Left ventricle myocardium superior (tissue), 1 donor: ENCODE measurements at regions not wholly inside any gene's neighbourhood (a gene's known extent, or its start where the extent isn't known, plus 50 kb on each side); places are given as distances from the start of the nearest gene placed in this dataset.

Source experiments
- ATAC-seq: fragments of 200-7000 bp; cut with Tn5 transposase; one replicate; pipeline ENCODE4 v1.9.1; 2020; ENCODE audit warnings: mild to moderate bottlenecking, moderate library complexity
- DNase-seq: peaks from one replicate; pipeline ENCODE4 v3.0.0-alpha.2; 2020
- intact Hi-C: fragments of 100-400 bp; cut with micrococcal nuclease; formaldehyde crosslinking; loops from one replicate; pipeline ENCODE4 v1.11.0; 2022
- donor health status: DM: no; HTN: yes; CAD: no; lungs with severe emphysema.

DNA sequence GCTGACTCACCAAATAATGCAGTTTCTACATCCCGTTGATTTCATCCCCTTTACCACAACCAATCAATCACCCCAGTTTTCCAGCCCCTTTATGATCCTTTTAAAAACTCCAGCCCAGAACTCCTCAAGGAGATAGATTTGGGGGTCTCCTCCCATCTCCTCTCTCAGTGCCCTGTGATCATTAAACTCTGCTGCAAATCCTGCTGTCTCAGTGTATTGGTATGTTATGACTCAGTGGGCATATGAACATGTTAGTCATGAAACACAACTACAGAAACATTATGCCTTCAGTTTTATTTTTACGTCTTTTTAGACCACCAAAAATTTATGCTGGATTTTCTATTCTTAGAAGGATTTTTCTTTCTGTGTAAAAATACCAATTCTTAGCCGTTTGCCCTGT, 213.7 kb downstream of the DIPK2A start:
- no peak for DNase-seq

DNA sequence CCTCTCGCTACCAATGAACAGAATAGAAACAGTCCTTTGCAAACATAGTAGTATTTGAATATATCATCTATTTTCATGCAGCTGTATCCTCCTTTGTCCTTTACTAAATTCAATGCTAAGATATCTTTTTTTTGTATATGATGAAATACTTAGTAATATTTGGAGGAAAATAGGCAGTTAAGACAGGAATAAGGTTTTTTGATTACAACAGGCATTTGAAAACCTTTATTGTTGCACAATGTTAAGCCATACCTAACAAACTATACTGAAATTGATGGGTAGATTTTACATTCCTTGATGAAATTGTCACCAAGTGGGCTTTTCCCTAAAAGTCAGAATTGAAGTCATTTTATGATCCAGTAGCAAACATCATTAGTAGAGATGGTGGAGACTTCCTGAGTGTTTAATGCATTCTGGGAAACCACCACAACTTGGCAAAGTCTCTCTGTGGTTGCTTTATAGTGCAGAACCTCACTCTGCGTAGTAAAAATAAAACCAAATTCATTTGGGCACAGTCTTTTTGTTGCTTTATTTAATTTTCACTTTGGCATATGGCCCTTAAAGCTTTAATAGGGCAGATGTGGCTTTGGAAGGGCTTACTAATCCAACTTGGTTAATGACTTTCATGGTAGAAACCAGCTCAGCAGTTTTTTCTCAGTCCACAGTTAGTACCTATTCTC, 216.0 kb downstream of the DIPK2A start:
- intact Hi-C loops: no loop called here
- no peak for DNase-seq
- no peak for ATAC-seq

More for the DNA sequence above, 213.7 kb downstream of the DIPK2A start:
- ATAC-seq: no peak
- intact Hi-C loops: no loop called here

DNA sequence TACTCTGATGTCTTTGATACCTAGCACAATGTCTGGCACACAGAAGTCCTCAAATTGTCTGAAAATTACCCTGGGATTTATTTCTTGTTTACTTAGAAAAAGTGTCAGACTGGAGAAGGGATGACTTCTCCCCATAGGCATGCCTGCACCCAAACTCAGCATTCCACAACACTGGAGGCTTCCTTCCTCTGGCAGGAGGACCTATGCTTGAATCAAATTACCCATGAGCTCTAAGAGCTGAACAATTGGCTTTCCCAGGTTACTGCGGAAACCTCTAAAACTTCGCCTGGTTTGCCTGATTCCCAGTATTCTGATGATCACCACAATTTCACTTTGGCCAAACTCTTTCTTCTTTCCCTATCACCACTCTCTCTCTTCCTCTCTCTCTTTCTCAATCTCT, 217.4 kb downstream of the DIPK2A start:
- no peak for DNase-seq
- ATAC-seq: no peak
- intact Hi-C loops: no loop called here

DNA sequence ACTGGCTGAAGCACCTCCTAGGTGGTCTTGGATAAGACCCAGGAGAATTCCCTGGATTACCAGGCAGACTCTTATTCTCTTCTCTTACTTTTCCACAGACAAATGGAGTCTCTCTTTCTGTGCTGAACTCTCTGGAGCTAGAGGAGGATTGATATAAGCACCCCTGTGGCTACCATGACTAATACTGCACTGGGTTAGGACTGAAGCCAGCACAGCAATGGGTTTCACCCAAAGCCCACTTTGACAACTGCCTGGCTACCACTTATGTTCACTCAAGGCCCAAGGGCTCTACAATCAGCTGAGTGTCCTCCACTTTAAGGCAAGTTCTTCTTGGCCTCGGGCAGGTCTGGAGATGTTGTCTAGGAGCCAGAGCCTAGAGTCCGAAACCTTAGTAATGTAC, 225.5 kb downstream of the DIPK2A start:
- ATAC-seq (no peak), DNase-seq (no peak)
- intact Hi-C loops: no loop called here

DNA sequence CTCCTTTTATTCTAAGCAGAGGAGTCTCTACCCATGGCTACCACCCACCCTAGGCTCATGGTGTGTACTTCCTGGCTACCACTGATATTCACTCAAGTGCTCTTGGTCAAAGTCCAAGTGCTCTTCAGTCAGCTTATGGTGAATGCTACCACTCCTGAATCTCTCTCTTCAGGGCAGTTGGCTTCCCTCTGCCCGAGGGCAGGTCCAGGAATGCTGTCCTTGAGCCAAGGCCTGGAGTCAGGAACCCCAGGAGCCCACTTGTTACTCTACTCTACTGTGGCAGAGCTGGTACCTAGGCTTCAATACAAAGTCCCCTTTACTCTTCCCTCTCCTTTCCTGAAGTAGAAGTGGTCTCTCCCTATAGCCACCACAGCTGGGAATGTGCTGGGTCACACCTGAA, 226.0 kb downstream of the DIPK2A start:
- no peak for DNase-seq
- intact Hi-C loops: no loop called here
- ATAC-seq: no peak

DNA sequence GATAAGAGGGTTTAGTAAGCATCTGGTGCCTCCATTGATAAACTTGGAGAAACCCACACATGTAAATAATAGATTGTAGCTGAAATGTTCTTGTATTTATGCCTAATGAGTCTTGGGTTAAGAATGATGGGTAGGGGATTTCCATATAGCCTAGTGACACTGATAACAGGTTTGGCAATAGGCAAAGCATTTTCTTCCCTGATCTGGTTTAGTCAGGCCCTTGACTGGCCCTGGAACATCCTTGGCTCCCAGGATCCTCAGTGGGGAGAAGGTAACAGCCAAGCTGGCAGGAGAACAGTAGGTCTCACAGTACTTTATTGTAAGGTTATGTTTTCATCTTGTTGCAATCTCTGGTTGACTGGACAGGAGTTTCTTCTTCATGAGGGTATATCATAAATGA, 228.4 kb downstream of the DIPK2A start:
- intact Hi-C loops: no loop called here
- DNase-seq (no peak), ATAC-seq (no peak)

DNA sequence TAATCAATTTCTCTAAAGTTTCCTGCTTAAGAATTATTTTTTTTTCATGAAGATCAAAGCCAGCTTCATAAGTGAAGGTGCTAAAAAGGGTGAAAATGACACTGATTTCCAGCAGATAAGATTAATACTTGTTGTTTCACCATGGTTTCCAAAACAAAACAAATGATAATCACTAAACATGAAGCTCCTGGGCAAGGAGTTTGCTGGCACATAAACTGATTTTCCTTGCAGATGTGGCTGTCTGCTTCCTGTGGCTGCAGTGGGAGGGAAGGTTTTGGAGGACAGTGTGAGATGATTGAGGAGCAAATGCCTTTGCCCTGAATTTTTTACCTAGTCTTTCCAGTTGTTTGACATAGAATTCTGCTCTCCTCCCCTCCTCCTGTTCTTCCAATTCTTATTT, 228.8 kb downstream of the DIPK2A start:
- DNase-seq: no peak
- intact Hi-C loops: no loop called here
- ATAC-seq: no peak

DNA sequence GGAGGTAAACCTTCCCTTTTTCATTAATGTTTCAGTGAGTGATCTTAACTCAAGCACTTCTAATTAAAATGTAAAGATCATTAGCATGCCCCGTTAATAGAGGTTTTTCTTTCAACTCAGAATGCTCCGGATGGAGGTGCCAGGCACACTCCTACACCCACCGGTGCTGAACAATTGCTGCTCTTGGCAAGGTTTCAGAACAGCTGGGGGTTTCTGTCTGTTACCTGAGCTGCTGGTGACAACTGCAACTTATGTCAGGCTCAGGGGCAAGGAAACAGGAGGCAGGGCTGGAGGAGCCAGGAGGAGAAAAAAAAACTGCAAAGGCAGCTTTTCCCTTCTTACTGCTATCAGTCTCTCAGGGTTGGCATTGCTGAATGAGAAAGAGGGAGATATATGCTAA, 250.1 kb downstream of the DIPK2A start:
- no peak for DNase-seq
- no peak for ATAC-seq
- intact Hi-C loops: no loop called here

DNA sequence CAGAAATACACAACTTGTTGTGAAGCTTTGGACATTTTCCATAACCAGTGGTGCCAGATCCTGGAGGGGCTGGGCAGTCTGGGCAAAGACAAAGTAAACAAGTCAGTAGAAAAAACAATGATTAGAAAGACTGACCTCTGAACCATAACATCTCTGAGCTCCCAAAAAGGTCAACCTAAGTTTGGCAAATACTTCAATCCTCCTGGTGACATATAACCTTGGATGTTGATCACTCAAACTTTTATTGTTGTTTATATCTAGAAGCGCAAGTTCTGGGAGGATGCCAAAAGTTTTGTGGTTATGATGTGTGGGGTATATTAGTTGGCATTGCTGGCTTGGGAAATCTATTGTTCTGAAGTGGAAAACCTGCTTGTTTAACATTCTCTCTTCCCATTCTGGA, 257.7 kb downstream of the DIPK2A start:
- intact Hi-C loops: no loop called here
- DNase-seq (no peak), ATAC-seq (no peak)

DNA sequence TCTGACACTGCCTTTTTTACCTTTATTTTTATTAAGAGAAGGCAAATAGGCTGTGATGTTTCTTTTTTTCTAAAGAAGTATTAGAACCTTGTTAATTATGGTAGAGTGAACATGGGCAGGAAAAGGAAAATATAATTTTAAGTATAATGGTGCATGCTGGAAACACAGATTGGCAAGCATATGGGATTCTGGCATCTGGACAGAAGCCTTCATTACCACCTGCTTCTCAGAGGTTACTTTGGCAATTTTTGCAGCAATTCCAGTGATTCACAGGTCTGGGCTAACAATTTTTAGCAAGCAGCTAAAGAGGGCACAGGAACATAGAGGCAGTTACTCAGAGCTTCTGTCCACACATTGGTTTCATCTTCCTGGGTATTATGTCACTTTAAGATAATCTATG, 258.3 kb downstream of the DIPK2A start:
- ATAC-seq: no peak
- DNase-seq: no peak
- intact Hi-C loops: no loop called here

DNA sequence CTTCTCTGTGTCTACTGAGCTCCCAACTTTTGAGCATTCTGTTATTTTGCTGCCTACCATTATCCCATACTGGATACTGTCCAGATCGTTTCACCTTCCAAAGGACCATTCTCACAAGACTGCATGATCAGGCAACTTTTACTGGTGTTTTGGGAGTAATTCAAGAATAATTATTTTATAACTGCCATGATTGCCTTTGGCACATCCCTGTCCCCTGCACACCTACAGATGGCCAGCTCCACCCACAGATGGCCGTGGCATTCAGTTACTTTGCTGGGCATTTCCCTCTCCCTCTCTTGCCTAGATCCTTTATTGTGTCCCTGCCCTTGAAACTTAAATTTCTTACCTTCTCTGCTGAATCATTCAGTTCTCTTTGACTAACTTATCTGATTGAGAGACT, 263.9 kb downstream of the DIPK2A start:
- no peak for DNase-seq
- intact Hi-C loops: no loop called here
- ATAC-seq: no peak

DNA sequence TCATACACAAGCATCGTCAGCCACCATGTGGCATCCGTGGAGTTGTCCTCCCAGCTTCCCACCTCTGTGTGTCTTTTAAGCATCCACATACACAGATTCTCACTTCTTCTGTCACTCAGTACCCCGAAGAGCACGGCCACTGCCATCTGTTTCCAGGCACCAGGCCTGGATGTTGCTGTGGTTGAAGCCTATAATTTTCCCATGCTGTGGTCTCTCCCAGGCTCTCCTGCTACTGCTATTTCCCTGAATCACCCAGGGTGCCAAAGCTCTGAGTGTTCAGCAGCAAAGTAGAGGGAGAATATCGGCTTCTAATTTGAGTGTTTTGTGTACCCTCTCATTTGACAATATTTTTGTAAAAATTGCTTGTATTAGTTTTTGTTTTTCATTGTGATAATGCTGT, 265.7 kb downstream of the DIPK2A start:
- intact Hi-C loops: no loop called here
- ATAC-seq (no peak), DNase-seq (no peak)

DNA sequence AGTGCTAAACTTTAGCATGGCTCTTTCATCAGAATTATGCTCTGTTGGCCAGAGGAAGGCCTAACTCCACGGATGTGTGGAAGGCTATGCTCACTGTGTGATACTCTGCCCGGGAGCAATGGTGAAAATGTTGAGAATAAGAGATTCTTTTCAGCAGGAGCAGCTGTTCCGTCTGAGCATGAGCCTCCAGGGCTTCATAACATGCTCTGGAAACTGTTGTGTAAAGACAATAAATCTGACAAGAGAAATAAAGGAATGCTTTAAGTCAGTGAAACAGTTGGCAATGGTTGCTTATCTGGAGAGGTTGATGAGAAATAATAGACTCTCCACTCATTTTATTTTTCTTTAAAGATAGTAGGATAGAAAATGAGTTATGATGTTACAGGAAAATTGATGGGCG, 269.8 kb downstream of the DIPK2A start:
- ATAC-seq: peak; percentile 60
- DNase-seq: no peak
- intact Hi-C loops: no loop called here

DNA sequence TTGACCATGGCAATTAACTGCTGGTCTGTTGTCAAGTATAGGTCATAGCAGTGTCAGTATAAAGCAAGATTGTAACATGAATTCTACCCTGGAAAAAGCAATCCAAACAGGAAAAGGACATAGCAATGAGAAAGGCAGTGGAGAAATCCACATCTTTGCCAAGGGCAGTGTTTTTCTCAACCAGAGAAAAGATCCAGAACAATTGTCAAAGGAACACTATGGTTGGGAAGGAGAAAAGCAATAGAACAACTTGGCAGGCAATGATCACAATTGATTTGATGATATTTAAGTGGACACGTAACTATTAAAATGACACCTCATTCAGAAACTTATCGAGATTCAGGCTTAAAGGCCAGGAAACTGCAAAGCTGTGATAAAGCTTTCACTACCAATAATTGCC, 271.1 kb downstream of the DIPK2A start:
- no peak for ATAC-seq
- intact Hi-C loops: no loop called here
- DNase-seq: no peak

DNA sequence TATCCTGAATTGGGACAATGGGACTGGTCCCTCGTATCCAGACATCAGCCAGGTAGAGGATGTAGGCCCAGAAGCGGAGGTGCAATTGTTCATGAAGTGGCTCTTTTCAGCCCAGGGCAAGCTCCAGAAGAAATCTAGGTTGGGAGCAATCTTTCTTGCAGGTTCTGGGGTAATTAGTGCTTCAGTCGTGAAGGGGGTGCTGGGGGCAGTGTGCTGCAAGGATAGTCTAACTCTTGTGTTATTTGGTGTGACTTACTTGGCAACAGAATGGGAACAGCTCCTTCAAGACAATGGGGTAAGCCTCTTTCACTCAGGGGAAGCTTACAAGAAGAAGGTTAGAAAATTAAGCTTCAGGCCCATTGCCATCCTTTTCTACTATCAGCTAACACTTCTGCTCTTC, 273.0 kb downstream of the DIPK2A start:
- DNase-seq: no peak
- intact Hi-C loops: no loop called here
- ATAC-seq: no peak

DNA sequence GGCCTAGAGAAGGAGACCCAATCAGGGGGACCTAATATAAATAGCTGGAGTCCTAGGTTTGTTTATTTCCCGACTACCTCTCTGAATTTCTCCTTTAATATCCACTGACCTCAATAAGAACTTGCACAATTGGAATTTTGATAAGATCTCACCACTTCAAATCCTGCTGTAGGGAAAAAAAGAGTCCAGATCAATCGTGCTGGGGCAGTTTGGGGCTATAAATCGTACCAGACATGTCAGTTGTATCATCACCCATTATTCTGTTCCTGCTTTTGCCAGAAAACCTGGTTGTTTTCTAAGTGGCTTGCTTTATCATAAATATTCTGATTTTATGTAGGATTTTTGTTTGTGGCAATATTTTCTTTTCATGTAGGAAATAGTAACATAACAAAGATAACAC, 281.3 kb downstream of the DIPK2A start:
- no peak for DNase-seq
- ATAC-seq: no peak
- intact Hi-C loops: no loop called here

DNA sequence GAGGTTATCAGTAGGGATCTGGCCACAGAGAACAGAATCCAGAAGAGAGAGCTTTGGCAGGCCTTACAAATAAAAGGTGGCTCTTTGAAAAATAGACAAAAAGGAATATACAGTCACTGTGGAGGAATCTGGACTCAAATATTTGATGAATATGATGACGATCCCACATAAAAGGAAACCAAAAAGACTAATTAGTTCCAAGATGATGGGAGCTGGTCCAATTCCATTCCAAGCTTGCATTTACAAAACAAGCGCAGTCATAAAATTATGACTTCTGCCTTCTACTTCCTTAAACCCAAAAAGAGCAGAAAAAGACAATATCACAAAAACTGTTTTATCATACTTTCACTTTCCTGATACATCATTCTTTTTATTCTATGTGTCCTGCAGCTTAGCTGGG, 285.8 kb downstream of the DIPK2A start:
- DNase-seq (no peak), ATAC-seq (no peak)
- intact Hi-C loops: no loop called here

DNA sequence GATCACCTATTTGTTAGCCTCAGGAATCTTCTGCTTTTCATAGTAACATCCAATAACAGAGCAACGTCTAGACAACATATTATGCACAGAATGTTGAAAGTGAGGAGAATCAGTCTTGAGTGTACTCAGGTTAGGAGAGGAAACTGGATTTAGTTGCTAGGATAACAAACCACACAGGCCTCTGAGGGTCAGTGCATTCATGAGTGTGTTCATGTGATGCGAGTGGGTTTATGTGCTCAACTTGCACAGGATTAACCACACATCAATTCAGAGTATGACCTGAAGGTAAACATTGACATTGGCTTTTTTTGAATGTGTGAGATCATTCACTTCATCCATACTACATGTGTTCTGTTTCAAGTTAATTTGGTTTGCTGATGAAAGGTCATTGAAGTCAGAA, 287.6 kb downstream of the DIPK2A start:
- DNase-seq (no peak), ATAC-seq (no peak)
- intact Hi-C loops: no loop called here

DNA sequence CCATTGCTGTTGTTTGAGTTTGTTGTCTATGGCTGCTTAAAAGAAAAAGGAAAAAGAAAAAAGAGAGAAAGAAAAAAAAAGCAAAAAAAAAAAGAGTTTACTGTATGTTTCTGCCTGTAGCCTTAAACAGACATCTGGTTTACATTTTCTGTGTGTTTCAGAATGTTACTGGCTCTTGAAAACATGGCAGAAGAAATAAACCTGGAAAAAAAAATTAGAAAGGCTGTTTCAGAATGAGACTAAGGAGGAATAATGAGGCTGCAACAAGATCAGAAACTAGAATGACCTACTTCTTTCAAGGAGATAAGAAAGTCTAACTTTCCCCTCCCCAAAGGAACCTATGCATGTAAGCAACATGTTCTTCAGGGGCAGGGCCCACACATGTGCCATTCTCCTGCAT, 292.1 kb downstream of the DIPK2A start:
- no peak for DNase-seq
- ATAC-seq: no peak
- intact Hi-C loops: no loop called here

DNA sequence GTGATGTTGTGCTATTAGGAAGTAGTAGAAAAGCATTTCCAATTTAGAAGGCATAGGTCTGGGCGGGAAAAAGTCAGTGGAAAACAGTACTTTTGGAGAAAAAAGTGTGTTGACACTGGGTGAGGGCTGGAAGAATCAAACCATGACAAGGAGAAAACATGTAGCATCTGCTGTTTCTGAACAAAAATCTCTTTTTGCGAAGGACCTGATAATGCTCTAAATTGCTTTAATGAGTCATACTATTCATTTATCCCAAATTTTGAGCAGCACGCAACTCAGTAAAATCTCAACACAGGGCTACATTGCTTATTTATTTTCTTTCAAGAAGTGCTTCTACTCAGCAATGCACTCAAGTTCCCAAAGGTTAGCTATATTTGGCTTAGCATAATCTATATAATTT, 292.7 kb downstream of the DIPK2A start:
- DNase-seq (no peak), ATAC-seq (peak; percentile 76)
- intact Hi-C loops: no loop called here

DNA sequence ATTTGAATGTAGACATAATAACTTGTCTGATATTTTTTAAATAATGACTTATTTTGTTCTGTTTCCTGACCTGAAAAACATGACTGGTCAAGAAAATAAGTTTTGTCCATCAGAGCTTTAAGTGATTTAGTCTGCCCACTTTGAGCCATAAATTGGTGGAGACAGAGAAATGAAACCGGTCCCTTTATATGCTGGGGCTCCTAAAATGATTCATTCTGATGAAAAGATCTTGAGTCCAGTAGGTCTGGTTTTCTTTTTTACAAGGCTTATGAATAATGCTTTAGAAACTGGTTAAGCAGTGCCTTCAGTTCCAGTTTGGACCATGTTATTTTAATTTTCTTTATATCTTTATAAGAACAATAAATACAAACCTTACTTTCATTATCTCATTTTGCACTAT, 293.2 kb downstream of the DIPK2A start:
- no peak for DNase-seq
- ATAC-seq: no peak
- intact Hi-C loops: no loop called here

DNA sequence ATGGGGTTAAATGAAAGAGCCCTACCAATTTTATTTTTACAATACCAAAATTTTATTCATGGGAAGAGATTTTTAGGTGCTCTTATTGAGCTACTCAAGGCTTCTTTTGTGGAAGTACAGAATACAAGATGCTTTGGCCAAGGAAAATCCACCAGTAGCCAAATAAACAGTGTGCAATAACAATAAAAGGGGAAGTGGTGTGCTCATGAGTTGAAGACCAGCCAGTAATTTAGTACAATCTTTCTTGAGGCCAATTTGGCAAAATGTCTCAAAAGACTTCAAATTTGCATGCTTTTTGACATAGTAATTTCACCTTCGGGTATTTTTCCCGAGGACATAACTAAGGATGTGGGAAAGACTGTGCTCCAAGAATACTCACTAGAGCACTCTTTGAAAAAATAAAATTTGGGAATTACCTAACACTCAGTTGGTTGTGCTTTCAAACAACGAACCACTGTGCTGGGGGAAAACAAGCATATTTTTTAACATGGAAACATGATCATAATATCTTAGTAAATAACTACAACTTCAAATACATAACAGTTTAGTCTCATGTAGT, 294.0 kb downstream of the DIPK2A start:
- DNase-seq: no peak
- peak; percentile 92 for ATAC-seq
- intact Hi-C loops: no loop called here
